HG02981 (cell line): ENCODE measurements at regions not wholly inside any gene's neighbourhood (a gene's known extent, or its start where the extent isn't known, plus 50 kb on each side); places are given as distances from the start of the nearest gene placed in this dataset.

ENCODE experiments used
- ATAC-seq: cut with Tn5 transposase; IDR thresholded peaks from one replicate; pipeline ENCODE4 v1.9.1; 2021; ENCODE audit warnings: mild to moderate bottlenecking, moderate library complexity; ENCODE audit not compliant: unreplicated experiment

GRCh38 chr18:56096861-56097260 lies 508.9 kb upstream of the TCF4 start:
- no peak for ATAC-seq

GRCh38 chr18:56089612-56090258 lies 501.7 kb upstream of the TCF4 start:
- no peak for ATAC-seq

GRCh38 chr18:56086786-56087185 lies 498.8 kb upstream of the TCF4 start:
- no peak for ATAC-seq

- ATAC-seq: no peak
Measured at GRCh38 chr18:56086176-56086575, 498.2 kb upstream of the TCF4 start.

- no peak for ATAC-seq
Measured at GRCh38 chr18:56085551-56085950, 497.6 kb upstream of the TCF4 start.

- no peak for ATAC-seq
Measured at GRCh38 chr18:56083523-56084287, 495.7 kb upstream of the TCF4 start.

GRCh38 chr18:56083097-56083521 lies 495.1 kb upstream of the TCF4 start:
- ATAC-seq: no peak

GRCh38 chr18:56076723-56077122 lies 488.7 kb upstream of the TCF4 start:
- ATAC-seq: no peak

- ATAC-seq: no peak
Measured at GRCh38 chr18:56068701-56069100, 480.7 kb upstream of the TCF4 start.

GRCh38 chr18:56067969-56068671 lies 480.1 kb upstream of the TCF4 start:
- ATAC-seq: no peak

GRCh38 chr18:56067214-56067894 lies 479.4 kb upstream of the TCF4 start:
- ATAC-seq: no peak

- ATAC-seq: no peak
Measured at GRCh38 chr18:56066524-56067213, 478.7 kb upstream of the TCF4 start.

GRCh38 chr18:56065086-56065485 lies 477.1 kb upstream of the TCF4 start:
- ATAC-seq: no peak

- ATAC-seq: no peak
Measured at GRCh38 chr18:56062931-56063330, 474.9 kb upstream of the TCF4 start.

GRCh38 chr18:56060967-56061541 lies 473.1 kb upstream of the TCF4 start:
- no peak for ATAC-seq

GRCh38 chr18:56052202-56052601 lies 464.2 kb upstream of the TCF4 start:
- ATAC-seq: no peak

- no peak for ATAC-seq
Measured at GRCh38 chr18:56044239-56044638, 456.2 kb upstream of the TCF4 start.

GRCh38 chr18:56043641-56044061 lies 455.7 kb upstream of the TCF4 start:
- no peak for ATAC-seq

GRCh38 chr18:56042915-56043536 lies 455.0 kb upstream of the TCF4 start:
- ATAC-seq: no peak
